ENCODE measurements at regions not wholly inside any gene's neighbourhood (a gene's known extent, or its start where the extent isn't known, plus 50 kb on each side); places are given as distances from the start of the nearest gene placed in this dataset.

DNA sequence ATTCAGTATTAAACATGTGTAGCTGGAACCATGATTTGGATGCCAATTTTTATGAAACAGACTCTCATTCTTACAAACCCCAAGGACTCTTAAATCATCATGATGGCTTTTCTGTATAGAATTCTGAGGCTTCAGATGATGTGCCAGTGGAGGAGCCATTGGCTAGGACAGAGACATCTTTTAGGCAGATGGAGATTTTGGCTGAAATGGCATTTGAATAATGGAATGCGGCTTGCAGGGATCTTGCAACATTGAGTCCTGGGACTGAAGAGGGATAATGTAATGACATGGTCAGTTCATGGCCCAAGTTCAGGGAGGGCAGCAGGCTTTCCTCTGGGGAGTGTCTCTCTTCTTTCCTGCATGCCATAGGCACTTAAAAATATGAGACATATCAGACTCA is 172.4 kb downstream of the ABCA8 start:
- Histone ChIP-seq H3K36me3 (no peaks in the 10 kb centered on the region), H3K27me3 (no peaks in the 10 kb centered on the region), H3K4me1 (no peaks in the 10 kb centered on the region), H3K9me3 (no peaks in the 10 kb centered on the region), H3K4me3 (no peak overlapping the region), H3K27ac (no peak overlapping the region)
- intact Hi-C loops (cut with DNase I), result loop anchor here (5.0 kb wide), 1 partner anchor 180 kb away; no protein-coding TSS in a partner anchor
- no peak for DNase-seq
- TF ChIP-seq EP300 (IDR thresholded peaks at IDR 0.05), result no peak
- TF ChIP-seq POLR2AphosphoS5 (IDR thresholded peaks at IDR 0.05), result peak in 3 of 4 donors; percentile 6 to 19 (median 15)
- 81 to 92% methylated on average over 1 of the region's 1 CpG for WGBS, 2 donors

DNA sequence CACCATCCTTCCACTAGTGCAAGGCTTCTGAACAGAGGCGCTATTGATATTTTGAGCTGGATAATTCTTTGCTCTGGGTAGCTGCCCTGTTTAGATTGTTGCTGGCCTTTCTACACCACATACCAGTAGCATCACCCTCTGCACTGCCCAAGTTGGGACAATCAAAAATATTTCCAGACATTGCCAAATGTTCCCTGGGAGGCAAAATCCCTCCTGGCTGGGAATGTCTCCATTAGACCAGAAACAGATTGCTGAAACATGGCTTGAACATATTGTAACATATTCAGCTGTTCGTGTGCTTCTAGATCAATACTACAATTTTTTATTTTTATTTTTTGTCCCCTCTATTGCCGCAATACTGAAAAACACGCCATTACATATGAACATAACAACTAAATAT is 174.6 kb downstream of the ABCA8 start:
- Histone ChIP-seq H3K27ac (peak overlapping the region in 1 of 4 donors; percentile 18), H3K27me3 (no peaks in the 10 kb centered on the region), H3K9me3 (no peaks in the 10 kb centered on the region), H3K4me3 (no peak overlapping the region), H3K4me1 (no peaks in the 10 kb centered on the region), H3K36me3 (no peaks in the 10 kb centered on the region)
- 94 to 96% methylated on average over 4 of the region's 4 CpGs for WGBS, 2 donors
- no peak for TF ChIP-seq POLR2A (IDR thresholded peaks at IDR 0.05)
- intact Hi-C loops (cut with DNase I), result loop anchor here (5.0 kb wide), 1 partner anchor 182 kb away; no protein-coding TSS in a partner anchor
- no peak for DNase-seq

DNA sequence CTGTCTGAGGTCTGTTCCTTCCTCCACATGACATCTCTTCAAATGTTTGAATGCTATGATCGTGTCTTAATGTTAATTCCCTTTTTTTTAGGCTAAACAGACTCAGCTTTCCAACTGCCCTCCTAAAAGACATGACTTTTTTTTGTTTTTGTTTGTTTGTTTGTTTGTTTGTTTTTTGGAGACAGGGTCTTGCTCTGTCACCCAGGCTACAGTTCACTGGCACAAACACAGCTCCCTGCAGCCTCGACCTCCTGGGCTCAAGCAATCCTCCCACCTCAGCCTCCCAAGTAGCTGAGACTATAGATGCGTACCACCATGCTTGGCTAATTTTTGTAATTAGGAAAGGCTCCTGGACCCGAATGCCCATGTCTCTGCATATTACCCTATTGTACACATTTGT is 176.5 kb downstream of the ABCA8 start:
- 66 to 85% methylated on average over 4 of the region's 4 CpGs for WGBS, 2 donors
- DNase-seq, result no peak

DNA sequence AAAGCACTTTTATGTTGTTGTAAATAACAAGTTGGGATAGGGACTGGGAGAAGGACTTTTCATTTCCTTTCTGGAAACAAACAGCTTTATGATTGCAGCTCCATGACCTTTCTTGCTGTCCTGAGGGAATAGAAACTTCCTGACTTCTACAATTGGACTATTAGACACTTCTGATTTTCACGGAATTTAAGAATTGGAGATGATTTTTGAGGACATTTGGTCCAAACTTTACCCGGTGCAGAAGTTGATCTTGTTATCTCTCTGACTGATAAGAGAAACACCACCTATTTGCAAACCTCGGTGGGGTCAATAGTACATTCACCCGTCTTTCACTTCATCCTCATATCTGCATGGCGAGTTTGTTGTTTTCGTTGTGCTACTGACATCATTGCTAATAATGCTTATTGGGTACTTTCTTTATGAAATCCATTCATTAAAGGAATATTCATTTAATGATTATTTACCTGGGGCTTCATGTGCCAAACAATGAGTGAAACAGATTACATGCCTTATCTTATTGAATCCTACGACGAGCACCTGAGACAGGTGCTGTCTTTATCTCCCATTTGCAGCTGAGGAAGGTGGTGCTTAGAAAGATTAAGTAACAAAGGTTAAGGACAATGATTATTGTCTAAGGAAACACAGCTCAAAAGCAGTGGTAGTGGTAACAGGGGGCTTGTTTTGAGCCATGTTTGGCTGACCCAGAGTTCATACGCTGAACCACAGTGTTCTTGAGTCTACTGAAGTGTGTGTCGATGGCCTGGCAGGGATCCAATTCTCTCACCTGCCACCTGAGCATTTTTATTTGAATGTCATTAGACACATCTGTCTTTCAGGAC is 176.9 kb upstream of the FAM20A start:
- peaks cover 0 to 9% (median 0%) of the 10 kb centered on the region in 4 donors for H3K4me1 ChIP-seq

More for the DNA sequence above, 176.5 kb downstream of the ABCA8 start:
- intact Hi-C loops (cut with DNase I), result no loop called here
- TF ChIP-seq POLR2A (IDR thresholded peaks at IDR 0.05) (no peak), POLR2AphosphoS5 (IDR thresholded peaks at IDR 0.05) (no peak)
- Histone ChIP-seq H3K4me3 (no peak overlapping the region), H3K36me3 (no peaks in the 10 kb centered on the region), H3K27me3 (no peaks in the 10 kb centered on the region), H3K9me3 (no peaks in the 10 kb centered on the region), H3K4me1 (peaks cover 0 to 9% (median 0%) of the 10 kb centered on the region in 4 donors), H3K27ac (peak overlapping the region in 3 of 4 donors; percentile 45 to 51 (median 48))

DNA sequence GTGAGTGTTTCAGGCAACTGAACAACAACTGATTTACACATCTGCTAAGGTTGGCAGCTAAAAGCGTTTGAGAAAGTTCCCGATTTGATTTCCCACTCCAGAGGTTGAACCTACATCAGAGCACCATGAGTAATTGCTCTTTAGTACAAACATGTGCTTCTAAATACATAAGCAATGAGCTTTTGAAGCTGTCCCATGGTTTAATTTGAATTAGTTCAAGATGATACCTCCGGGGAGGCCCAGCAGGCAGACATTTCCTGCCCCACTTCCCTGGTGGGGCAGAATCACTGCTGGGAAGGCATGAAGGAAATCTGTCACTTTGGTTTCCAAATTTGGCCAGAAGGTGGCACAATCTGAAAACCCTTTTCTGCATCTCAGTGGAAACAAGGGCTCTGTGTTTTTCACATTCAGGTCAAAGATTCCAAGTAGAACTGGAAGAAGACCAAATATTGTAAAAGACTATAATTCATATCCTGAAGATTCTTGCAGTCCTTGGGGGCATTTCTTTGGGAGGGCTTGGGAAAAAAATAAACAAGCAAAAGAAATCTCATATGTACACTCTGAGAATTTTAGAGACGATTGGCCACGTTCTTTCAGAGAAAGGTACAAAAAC is 176.2 kb upstream of the FAM20A start:
- TF ChIP-seq, protein P1, sequence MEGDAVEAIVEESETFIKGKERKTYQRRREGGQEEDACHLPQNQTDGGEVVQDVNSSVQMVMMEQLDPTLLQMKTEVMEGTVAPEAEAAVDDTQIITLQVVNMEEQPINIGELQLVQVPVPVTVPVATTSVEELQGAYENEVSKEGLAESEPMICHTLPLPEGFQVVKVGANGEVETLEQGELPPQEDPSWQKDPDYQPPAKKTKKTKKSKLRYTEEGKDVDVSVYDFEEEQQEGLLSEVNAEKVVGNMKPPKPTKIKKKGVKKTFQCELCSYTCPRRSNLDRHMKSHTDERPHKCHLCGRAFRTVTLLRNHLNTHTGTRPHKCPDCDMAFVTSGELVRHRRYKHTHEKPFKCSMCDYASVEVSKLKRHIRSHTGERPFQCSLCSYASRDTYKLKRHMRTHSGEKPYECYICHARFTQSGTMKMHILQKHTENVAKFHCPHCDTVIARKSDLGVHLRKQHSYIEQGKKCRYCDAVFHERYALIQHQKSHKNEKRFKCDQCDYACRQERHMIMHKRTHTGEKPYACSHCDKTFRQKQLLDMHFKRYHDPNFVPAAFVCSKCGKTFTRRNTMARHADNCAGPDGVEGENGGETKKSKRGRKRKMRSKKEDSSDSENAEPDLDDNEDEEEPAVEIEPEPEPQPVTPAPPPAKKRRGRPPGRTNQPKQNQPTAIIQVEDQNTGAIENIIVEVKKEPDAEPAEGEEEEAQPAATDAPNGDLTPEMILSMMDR (IDR thresholded peaks at IDR 0.05), result peak; percentile 29 to 65 (median 50)
- TF ChIP-seq POLR2A (IDR thresholded peaks at IDR 0.05) (no peak), EP300 (IDR thresholded peaks at IDR 0.05) (no peak), POLR2AphosphoS5 (IDR thresholded peaks at IDR 0.05) (peak in 1 of 4 donors; percentile 6)
- H3K36me3 ChIP-seq, result no peaks in the 10 kb centered on the region
- no peaks in the 10 kb centered on the region for H3K27me3 ChIP-seq
- WGBS, 2 donors, result 29 to 40% methylated on average over 5 of the region's 5 CpGs
- intact Hi-C loops (cut with DNase I), result no loop called here
- peaks cover 0 to 9% (median 0%) of the 10 kb centered on the region in 4 donors for H3K4me1 ChIP-seq
- DNase-seq, result peak; percentile 77
- H3K27ac ChIP-seq, result peak overlapping the region; percentile 45 to 52 (median 50)
- no peaks in the 10 kb centered on the region for H3K9me3 ChIP-seq
- H3K4me3 ChIP-seq, result no peak overlapping the region

More for the DNA sequence above, 176.9 kb upstream of the FAM20A start:
- Histone ChIP-seq H3K9me3 (no peaks in the 10 kb centered on the region), H3K27ac (peak overlapping the region; percentile 45 to 52 (median 50)), H3K4me3 (no peak overlapping the region), H3K36me3 (no peaks in the 10 kb centered on the region), H3K27me3 (no peaks in the 10 kb centered on the region)
- TF ChIP-seq POLR2AphosphoS5 (IDR thresholded peaks at IDR 0.05) (no peak), EP300 (IDR thresholded peaks at IDR 0.05) (no peak)
- intact Hi-C loops (cut with DNase I), result no loop called here
- DNase-seq, result no peak
- WGBS, 2 donors, result 13 to 57% methylated on average over 10 of the region's 10 CpGs

DNA sequence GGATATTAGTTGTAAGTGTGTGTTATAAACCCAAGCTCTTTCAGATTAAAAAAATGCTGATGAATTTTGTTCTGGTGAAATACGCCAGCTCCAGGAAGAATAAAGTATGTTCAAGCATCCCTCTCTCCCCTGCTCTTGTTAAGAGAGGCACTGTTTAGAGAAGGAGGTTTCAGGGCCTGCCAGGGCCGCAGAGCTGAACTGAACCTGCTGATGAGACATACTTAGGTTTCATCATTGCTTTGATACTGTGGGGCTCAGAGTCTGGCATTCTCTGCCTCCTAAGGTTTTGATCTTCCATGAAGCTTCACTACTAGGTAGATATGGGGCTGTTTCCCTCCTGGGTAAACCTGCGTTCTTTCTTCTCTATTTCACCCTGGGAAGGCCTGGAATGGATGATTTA is 175.3 kb upstream of the FAM20A start:
- intact Hi-C loops (cut with DNase I), result no loop called here
- 92 to 96% methylated on average over 3 of the region's 3 CpGs for WGBS, 2 donors
- TF ChIP-seq, protein P1 (IDR thresholded peaks at IDR 0.05), result no peak
- TF ChIP-seq EP300 (IDR thresholded peaks at IDR 0.05) (no peak), POLR2AphosphoS5 (IDR thresholded peaks at IDR 0.05) (no peak), POLR2A (IDR thresholded peaks at IDR 0.05) (no peak)
- Histone ChIP-seq H3K27ac (peak overlapping the region in 3 of 4 donors; percentile 45 to 52 (median 51)), H3K27me3 (no peaks in the 10 kb centered on the region), H3K9me3 (no peaks in the 10 kb centered on the region), H3K36me3 (no peaks in the 10 kb centered on the region), H3K4me1 (peaks cover 0 to 9% (median 0%) of the 10 kb centered on the region in 4 donors), H3K4me3 (no peak overlapping the region)
- no peak for DNase-seq

Measured in sigmoid colon (tissue), 6 donors.